Colonic mucosa (tissue), 4 donors: ENCODE measurements at regions not wholly inside any gene's neighbourhood (a gene's known extent, or its start where the extent isn't known, plus 50 kb on each side); places are given as distances from the start of the nearest gene placed in this dataset.

Experiments used
- DNase-seq: peaks from one replicate; pipeline ENCODE4 v3.0.0-alpha.2; 2020
- H3K27ac ChIP-seq: fragments of 200-600 bp; one replicate; pipeline ENCODE4 v1.8.0; 2021
- H3K27me3 ChIP-seq: fragments of 200-600 bp; one replicate; pipeline ENCODE4 v1.8.0; 2021
- H3K36me3 ChIP-seq: fragments of 200-600 bp; one replicate; pipeline ENCODE4 v1.8.0; 2021
- H3K4me1 ChIP-seq: fragments of 200-600 bp; one replicate; pipeline ENCODE4 v1.8.0; 2021; ENCODE audit warnings: mild to moderate bottlenecking
- H3K4me3 ChIP-seq: fragments of 200-600 bp; one replicate; pipeline ENCODE4 v1.8.0; 2021
- H3K9ac ChIP-seq, 2 donors: one replicate each; pipeline ENCODE4 v1.7.0; 2013; ENCODE audit warnings: control low read depth in 2 of 2, low read depth in 2 of 2, low read length in 2 of 2
- H3K9me3 ChIP-seq: fragments of 200-600 bp; one replicate; pipeline ENCODE4 v1.8.0; 2021
- intact Hi-C: fragments of 100-400 bp; cut with DNase I; formaldehyde crosslinking; loops from one replicate; pipeline ENCODE4 v1.14.1; 2022
- TF ChIP-seq, protein P1 (sequence below): fragments of 200-600 bp; IDR thresholded peaks from one replicate; pipeline ENCODE4 v1.8.0; 2022; ENCODE audit warnings: antibody characterized with exemption, mild to moderate bottlenecking
- donor health status: healthy.
- donor health status: DM: no; HTN: no; CAD: no.
- donor health status: DM: no; HTN: no; CAD: no.

GRCh38 chr12:132435486-132436187 is 54.3 kb upstream of the FBRSL1 start:
- Histone ChIP-seq H3K27ac (no peak overlapping the region), H3K4me3 (no peak overlapping the region), H3K9ac (no peak overlapping the region), H3K36me3 (no peaks in the 10 kb centered on the region), H3K9me3 (no peaks in the 10 kb centered on the region), H3K27me3 (no peaks in the 10 kb centered on the region), H3K4me1 (no peaks in the 10 kb centered on the region)
- intact Hi-C loops: no loop called here
- TF ChIP-seq, protein P1, sequence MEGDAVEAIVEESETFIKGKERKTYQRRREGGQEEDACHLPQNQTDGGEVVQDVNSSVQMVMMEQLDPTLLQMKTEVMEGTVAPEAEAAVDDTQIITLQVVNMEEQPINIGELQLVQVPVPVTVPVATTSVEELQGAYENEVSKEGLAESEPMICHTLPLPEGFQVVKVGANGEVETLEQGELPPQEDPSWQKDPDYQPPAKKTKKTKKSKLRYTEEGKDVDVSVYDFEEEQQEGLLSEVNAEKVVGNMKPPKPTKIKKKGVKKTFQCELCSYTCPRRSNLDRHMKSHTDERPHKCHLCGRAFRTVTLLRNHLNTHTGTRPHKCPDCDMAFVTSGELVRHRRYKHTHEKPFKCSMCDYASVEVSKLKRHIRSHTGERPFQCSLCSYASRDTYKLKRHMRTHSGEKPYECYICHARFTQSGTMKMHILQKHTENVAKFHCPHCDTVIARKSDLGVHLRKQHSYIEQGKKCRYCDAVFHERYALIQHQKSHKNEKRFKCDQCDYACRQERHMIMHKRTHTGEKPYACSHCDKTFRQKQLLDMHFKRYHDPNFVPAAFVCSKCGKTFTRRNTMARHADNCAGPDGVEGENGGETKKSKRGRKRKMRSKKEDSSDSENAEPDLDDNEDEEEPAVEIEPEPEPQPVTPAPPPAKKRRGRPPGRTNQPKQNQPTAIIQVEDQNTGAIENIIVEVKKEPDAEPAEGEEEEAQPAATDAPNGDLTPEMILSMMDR: no peak
- no peak for DNase-seq

GRCh38 chr12:132433641-132434395 is 56.1 kb upstream of the FBRSL1 start:
- H3K4me1 ChIP-seq: peaks cover 8% of the 10 kb centered on the region
- intact Hi-C loops: no loop called here
- no peak overlapping the region for H3K9ac ChIP-seq
- no peaks in the 10 kb centered on the region for H3K9me3 ChIP-seq
- H3K27ac ChIP-seq: no peak overlapping the region
- TF ChIP-seq, protein P1: no peak
- DNase-seq: no peak
- no peaks in the 10 kb centered on the region for H3K36me3 ChIP-seq
- no peaks in the 10 kb centered on the region for H3K27me3 ChIP-seq
- no peak overlapping the region for H3K4me3 ChIP-seq

DNA sequence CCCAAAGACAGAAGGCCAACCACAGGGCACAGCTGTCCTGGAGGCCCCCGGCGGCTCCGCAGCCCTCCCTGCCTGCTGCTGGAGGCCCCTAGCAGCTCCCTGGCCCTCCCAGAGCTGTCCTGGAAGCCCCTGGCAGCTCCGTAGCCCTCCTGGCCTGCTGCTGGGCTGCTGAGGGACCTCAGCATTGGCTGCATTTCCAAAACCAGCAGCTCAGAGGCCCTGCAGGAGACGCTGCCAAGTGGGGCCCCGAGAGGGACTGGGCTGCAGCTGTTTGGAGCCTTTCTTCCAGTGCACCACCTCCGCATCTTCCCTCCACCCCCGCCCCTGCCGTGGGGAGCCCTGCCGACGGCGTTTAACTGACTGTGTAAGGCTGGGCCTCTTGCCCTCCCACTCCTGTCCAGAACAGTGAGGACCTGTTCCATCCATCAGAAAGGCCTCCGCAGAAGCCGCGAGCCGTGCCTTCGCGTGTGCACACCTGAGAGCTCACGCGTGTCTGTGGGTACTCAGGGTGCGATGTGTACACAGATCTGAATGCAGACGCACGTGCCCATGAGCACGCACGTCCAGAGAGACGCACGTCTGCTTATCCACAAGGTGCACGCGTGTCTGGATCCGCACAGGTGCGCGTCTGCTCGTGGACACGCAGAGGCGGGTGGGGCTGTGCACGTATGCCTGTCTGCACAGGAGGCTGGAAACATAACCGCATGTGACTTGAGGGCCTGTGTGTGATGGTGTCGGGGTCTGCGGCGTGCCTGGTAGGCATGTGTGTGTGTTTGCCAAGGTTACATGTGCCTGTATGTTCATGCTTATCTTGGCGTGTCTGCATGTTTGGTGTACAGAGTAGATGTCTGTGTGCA is 57.0 kb upstream of the FBRSL1 start:
- DNase-seq: no peak
- peaks cover 8% of the 10 kb centered on the region for H3K4me1 ChIP-seq
- no peaks in the 10 kb centered on the region for H3K27me3 ChIP-seq
- no peaks in the 10 kb centered on the region for H3K9me3 ChIP-seq
- no peak overlapping the region for H3K27ac ChIP-seq
- TF ChIP-seq, protein P1: no peak
- H3K9ac ChIP-seq: no peak overlapping the region
- no peaks in the 10 kb centered on the region for H3K36me3 ChIP-seq
- intact Hi-C loops: no loop called here
- no peak overlapping the region for H3K4me3 ChIP-seq

GRCh38 chr12:132432126-132432705 is 57.7 kb upstream of the FBRSL1 start:
- H3K27me3 ChIP-seq: no peaks in the 10 kb centered on the region
- TF ChIP-seq, protein P1: no peak
- intact Hi-C loops: no loop called here
- H3K36me3 ChIP-seq: no peaks in the 10 kb centered on the region
- no peak overlapping the region for H3K27ac ChIP-seq
- peaks cover 8% of the 10 kb centered on the region for H3K4me1 ChIP-seq
- DNase-seq: no peak
- H3K4me3 ChIP-seq: no peak overlapping the region
- H3K9ac ChIP-seq: no peak overlapping the region
- no peaks in the 10 kb centered on the region for H3K9me3 ChIP-seq
